ENCODE measurements at regions not wholly inside any gene's neighbourhood (a gene's known extent, or its start where the extent isn't known, plus 50 kb on each side); places are given as distances from the start of the nearest gene placed in this dataset.
"Not testable (repeated sequence)": the region's sequence is repeated elsewhere in the genome, so short reads cannot be mapped to it uniquely, and the experiment has no call there.

DNA sequence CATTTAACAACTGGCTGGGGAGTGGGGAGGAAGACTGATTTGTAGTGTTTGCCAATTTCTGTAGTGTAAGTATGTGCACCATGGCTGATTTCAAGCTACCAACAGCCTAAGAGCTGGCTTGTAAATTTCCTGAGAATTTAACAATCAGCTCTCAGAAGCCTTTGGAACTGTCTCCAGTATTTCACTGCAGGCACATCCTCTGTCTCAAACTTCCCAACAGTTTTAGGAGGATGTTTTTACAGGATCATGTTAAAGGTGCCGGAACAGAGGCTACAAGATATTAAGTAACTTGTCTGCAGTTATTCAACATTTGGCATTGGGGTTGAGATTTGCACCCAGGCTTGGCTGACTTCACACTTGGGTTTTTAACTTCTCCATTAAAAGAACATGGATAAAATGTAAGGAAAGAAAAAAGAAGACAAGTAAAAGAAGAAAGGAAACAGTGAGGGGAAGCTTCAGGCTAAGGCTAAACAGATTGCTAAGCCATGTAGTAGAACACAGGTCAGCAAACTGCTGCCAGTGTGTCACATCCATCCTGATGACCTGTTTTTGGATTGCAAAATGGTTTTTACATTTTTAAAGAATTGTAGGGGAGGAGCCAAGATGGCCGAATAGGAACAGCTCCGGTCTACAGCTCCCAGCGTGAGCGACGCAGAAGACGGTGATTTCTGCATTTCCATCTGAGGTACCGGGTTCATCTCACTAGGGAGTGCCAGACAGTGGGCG, 204.8 kb upstream of the SESN3 start:
- no peak for DNase-seq (ENCODE audit: low read depth in 2 of 2)

DNA sequence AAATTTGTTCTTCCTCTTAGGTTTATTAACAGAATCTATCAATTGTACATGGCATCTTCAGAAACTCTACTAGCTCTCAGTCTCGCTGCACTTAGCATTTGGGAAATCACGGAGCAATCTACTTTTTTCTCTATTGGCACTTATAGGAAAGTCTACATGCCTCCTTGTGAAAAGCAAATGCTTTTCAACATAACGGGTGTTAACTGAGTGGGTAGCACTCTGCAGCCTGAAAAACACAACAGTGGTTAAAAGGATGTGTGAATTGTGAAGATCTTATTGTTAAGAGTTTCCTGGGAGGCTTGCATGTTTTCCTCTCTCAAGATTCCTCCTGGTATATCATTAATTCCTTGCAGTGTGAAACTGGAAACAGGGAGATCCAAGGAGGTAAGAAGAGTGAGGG, 204.2 kb upstream of the SESN3 start:
- no peak for DNase-seq (ENCODE audit: low read depth in 2 of 2)

DNA sequence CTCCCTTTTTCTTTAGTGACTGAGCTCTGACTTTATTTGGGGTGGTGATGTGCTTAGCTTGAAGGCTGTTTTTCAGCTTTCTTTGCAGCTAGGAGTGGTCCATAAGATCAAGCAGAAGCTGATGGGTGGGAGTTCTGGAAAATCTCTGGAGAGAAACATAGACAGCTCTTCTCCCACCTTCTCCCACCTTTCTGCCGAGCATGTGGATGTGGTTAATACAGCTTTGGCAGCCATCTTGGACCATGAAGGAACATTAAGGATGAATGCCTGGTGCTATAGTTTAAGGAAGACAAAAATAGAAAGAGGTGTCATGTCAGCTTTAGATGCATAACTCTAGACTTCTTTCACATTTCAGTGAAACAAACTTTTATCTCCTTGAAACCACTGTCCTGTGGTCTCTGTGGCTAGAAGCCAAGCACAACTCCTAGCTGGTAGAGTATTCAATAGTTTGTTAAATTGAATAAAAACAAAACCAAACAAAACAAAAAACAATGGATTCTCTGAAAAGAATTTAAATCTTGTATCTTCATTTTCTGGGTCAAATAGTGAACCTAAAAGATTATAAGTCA, 203.6 kb upstream of the SESN3 start:
- DNase-seq (ENCODE audit: low read depth in 2 of 2) = no peak

DNA sequence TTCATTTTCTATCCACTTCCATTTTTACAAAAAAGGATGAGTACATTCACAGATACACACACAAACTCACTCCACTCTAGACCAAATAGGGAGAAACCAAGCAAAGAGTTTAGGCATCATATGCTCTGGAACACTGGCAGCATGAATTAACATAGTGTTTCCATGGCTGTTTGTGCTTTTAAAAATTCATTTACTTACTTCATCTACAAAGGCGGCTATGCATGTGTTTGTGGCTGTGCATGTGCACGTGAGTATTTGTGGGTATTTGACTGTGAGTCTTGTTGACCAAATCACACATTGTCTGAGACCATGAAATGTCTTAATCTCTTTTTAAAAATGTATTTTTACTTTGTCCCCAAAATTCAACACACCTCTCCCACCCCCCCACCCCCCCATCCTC, 203.0 kb upstream of the SESN3 start:
- no peak for DNase-seq (ENCODE audit: low read depth in 2 of 2)

DNA sequence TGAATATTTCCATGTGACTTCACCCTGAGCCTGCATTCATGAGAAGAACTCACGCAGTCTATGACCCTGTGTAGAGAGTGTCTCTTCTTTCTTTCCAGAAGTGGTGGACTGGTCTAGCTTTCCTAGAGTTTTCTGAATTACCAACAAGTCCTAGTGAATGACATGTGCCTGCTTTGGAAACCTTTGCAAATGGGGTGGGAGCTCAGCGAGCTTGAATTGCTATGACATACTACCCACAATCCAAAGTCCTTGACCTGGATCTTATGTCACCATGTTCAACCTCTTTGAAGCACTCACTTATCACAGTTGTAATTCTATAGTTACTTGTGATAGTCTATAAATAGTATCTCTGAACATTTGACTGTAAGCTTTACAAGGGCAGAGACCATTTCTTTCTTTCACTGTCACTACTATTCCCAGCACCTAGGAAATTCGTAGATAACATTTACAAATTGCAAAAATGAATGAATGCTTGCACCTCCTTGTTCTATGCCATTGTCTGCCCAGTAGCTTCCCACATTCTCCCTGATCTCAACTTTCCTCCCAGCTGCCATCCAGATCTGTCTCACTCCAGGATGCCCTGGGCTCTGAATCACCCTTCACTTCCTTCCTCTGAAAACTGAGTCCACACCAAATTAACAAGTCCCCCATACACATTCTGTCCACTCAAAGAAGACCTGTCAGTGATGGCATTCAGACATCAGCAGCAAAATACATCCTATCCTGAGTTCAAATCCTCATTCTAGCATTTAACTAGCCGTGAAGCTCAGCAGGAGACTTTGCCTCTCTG, 201.9 kb upstream of the SESN3 start:
- DNase-seq (ENCODE audit: low read depth in 2 of 2) = no peak

DNA sequence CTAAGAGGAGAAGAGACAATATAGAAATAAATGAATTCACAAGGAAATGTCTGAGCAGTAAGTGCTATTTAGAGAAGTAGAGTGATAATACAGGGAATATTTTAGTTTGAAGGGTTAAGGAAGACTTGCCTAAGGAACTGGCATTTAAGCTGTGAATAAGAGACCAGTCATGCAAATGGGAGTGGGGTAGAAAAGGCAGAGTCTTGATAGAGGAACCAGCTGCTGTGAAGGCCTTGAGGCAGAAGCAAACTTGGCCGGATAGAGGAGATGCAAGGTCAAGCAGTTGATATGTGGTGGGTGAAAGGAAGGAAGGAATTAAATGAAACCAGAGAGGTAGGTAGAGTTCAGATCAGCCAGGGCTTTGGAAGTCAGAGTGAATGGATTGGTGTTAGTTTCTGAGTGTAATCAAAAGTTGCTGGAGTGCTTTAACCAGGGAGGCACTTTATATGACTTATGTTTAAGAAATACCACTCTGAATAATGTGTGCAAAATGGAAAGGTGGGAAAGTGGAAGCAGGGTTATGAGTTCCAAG, 198.4 kb upstream of the SESN3 start:
- DNase-seq (ENCODE audit: low read depth in 2 of 2) = no peak

DNA sequence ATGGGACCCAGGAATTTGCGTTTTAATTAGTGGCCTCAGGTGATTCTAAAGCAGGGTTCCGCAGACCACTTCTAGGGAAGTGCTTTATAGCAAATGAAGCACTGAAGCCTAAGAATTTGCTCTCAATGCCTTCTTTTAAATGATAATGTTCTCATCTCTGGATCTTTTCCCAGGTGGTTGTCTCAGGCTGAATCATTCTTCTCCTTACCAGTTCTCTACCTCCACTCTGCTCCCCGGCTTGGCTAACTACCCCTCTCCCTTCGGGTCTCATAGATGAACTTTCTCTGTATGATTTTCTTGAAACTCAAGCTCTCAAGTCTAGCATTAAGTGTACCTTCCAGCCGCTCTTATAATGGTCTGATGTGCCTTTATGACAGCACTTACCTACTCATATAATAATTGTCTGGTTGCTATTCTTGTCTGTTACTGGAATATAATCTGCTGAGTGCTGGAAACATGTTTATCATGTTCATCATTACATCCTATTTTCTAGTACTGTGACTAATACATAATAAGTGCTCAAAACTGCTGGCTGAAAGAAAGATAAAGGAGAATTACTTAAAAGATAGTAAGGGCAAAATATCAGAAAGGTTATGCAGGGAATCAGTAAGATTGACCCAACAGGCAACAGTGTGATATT, 195.9 kb upstream of the SESN3 start:
- DNase-seq (ENCODE audit: low read depth in 2 of 2) = no peak

DNA sequence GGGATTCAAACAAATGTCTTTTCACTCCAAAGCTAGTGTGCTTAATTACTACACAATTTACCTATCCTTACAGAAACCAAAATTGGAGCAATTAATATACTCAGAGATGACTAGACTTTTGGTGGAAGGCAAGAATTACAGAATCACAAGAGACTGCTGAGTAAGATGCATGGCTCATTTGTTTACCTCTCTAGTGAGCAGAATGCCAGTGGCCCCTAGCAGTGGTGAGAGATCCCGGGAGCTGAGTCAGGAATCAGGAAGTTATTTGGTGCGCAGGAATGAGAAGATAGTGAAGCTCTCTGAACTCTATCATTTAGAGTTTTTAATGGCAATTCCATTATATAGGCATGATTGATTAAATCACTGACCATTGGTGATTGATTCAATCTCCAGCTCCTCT, 188.9 kb upstream of the SESN3 start:
- DNase-seq (ENCODE audit: low read depth in 2 of 2) = no peak

DNA sequence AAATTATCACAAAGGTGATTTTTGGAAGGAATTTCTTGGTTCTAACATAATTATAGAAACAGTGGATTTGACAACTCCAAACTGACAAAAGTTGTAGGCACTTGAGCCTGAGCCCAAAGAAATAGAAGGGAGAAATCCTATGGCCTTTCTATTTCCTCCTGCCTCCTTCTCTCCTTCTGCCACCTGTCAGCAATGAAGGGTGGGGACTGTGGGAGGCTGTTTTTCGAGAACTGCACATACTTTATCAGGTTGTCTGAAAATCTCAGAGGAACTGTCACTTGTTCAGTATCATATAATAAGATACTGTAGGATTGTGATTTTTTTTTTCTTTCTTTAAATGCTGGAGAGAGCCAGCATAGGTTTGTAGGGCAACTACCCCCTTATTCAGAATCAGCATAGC, 187.9 kb upstream of the SESN3 start:
- DNase-seq (ENCODE audit: low read depth in 2 of 2) = no peak

DNA sequence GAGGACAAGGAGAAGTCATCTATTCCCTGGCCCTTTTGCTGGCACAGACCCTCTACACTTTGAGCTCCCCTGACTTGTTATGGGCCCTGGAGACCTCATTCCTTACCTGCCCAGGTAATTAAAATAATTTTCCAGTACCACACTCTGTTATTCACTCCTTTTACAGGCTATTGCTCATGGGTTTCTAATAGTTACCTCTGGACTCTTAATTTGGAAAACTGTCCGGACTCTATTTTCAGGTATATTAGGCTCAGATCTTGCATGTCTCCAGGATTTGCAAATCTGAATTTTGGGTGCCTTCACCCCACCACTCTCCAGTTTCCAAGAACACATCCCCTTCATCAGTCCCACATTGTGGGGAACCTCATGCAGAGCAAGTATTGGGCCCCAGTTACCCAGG, 186.8 kb upstream of the SESN3 start:
- DNase-seq (ENCODE audit: low read depth in 2 of 2) = no peak

DNA sequence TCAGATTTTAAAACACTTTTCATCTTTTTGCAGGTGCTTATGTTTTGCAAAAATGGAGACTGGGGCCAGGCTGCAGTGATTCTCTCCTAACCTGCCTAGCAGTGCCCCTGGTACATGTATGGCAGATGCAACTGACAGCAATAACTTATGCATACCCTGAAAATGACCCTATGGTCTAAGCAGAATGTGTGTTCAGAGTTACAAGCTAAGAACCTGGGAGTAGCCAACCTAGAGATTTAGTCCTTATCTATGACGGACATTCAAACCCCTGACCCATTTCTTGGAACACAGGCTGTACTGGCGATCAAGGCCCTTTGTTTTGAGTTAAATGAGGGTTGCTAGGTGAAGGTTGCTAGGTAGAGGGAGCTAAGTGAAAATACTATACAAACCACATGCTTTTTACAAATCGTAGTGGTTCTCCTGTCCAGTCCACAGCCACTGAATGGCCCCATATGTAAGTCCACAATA, 184.9 kb upstream of the SESN3 start:
- DNase-seq (ENCODE audit: low read depth in 2 of 2) = no peak

DNA sequence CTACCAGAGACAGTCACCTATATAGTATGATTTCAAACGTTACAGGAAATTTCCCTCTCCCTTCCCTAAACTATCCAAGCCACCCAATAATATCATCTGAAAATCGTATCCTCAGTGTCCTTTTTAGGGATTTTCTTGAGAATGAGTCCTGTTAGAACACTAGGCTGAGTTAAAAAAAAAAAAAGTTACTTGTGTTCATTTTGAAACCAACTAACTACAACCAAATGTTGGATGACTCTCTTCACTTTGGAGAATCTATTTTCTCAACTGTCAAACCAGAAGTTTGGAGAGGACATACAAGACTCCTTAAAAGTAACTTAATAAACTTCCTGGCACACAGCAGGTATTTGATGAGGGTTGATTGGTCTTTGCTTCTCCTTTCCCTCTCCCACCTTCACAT, 183.2 kb upstream of the SESN3 start:
- no peak for DNase-seq (ENCODE audit: low read depth in 2 of 2)

DNA sequence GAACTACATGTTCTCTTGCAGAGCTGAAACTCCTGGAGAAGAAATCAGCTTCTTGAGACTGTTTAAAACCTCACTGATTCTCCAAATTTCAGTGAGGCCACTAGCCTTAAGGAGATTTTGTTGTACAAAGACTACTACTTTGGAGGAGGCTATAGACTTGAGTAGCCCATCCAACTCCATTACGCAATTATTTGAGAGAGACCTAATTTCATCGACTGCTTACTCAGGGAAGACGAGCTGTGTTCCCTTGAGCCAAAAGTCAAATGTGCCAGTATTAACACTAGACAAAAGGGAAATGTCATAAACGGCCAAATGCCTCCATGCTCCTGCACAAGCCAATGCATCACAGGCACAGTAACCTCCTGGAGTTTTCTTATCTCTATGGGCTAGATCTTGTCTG, 182.8 kb upstream of the SESN3 start:
- DNase-seq (ENCODE audit: low read depth in 2 of 2) = no peak

DNA sequence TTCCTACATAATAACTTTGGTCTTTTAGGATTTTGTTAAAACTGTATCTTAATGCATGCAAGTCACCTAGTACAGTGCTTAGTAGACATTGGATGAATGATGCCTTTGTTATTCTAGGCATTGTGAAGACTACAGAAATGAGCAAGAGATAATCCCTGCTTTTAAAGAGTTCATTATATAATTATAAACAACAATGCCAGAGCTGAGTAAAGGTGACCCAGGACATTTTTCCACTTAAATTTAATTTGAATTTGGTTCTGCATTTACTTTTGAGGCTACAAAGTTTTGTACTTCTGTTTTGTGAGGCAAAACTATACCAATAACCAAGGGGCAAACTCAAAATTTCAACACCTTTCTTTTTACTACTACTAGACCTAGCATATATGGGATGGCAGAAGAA, 182.0 kb upstream of the SESN3 start:
- DNase-seq (ENCODE audit: low read depth in 2 of 2) = no peak

DNA sequence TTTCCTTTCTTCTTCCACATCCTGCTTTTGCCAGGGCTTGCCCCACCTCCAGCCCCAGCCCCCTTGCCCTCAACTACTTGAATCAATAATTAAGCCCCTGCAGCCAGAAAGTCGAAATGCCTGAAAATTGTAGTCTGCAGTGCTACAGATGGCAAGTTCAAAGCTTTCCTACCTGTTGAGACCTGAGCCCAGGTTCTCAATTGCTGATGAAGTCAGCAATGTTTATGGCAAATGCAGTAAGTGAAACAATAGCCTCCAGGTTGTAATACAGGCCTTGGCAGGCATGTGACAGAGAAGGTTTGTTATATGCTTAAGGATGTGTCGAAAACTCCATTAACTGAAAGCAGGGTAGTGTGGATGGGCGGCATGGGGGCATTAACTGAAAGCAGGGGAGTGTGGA, 181.1 kb upstream of the SESN3 start:
- DNase-seq (ENCODE audit: low read depth in 2 of 2) = no peak

DNA sequence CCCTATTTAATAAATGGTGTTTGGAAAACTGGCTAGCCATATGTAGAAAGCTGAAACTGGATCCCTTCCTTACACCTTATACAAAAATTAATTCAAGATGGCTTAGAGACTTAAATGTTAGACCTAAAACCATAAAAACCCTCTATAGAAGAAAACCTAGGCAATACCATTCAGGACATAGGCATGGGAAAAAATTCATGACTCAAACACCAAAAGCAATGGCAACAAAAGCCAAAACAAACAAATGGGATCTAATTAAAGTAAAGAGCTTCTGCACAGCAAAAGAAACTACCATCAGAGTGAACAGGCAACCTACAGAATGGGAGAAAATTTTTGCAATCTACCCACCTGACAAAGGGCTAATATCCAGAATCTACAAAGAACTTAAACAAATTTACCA, 179.7 kb upstream of the SESN3 start:
- not testable (repeated sequence) for DNase-seq (ENCODE audit: low read depth in 2 of 2)

DNA sequence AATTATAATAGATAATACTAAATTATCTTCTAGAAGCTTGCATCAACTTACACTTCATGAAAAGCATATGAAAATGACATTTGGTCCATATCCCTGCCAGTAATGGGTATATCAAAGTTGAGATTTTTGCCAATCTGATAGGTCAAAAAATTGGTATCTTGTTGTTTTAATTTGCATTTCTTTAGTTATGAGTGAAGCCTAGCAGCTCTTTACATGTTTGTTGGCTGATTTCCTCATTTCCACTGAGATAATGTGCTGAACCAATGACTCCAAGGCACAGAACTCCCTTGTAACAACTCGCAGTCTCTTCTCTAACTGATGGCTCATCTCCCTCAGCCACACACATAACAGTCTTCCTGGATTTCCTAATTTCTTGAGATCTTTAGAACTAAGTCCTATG, 175.3 kb upstream of the SESN3 start:
- no peak for DNase-seq (ENCODE audit: low read depth in 2 of 2)

DNA sequence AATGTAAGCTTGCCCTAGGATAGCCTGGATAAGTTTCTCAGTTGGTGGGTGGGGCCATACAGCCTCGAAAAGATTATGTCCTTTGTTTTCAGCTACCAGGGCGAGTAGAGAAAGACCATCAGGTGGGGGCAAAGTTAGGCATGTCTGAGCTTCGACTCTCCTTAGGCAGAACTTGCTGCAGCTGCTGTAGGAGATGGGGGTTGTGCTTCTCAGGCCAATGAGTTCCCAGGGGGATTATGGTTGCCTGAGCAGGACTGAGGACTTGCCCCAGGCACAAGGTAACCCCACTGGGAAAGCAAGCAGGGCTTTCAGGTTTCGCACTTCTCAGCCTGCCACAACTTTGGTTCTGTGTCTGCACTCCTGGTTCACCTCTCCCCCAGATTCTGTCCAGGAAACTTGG, 173.4 kb upstream of the SESN3 start:
- no peak for DNase-seq (ENCODE audit: low read depth in 2 of 2)

DNA sequence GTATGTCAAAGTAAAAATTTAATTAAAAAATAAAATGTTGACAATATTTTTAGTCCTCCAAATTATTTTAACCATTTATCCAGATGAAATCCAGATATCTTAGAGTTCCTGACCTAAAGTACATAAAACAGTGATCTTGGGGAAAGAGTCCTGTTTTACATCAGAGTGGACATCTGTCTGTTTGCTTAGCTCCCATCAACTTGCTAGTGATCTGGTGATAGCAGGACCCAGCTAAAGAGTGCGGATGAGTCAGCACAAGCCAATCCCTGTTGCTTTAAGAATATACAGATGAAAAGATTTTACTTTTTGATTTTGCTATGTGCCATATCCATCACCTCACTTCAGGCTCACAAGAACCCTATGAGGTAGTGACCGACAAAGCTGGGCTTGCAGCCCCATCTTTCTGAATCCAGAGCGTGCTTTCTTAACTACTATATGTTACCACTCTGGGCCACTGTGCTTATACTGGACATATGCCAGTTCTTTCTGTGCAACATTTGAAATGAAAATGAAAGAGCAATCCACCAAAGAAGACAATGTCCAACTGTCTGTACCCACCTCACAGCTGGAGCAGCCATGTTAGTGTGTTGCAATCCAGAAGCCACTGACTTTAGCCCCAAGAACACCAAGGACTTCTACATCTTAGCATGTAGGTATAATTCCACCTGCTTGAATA, 167.6 kb upstream of the SESN3 start:
- DNase-seq (ENCODE audit: low read depth in 2 of 2) = no peak

DNA sequence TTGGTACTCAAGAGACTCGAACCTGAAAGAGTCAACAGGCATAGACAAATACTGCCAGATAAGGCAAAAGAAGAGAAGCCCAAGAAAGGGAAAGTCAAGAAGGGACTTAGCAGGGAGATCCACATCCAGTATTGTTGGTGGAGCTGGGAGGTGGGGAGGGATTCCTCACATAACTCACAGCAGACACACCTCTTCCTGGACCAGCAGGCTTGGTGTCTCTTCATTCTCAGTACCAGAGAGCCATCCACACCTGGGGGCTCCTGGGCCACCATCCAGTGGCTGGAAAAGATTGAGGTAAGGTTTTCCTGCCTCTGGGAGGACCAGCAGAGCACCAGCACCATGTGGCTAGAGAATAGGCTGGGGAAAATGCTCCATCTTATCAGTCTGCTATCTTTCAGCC, 161.6 kb upstream of the SESN3 start:
- no peak for DNase-seq (ENCODE audit: low read depth in 2 of 2)

DNA sequence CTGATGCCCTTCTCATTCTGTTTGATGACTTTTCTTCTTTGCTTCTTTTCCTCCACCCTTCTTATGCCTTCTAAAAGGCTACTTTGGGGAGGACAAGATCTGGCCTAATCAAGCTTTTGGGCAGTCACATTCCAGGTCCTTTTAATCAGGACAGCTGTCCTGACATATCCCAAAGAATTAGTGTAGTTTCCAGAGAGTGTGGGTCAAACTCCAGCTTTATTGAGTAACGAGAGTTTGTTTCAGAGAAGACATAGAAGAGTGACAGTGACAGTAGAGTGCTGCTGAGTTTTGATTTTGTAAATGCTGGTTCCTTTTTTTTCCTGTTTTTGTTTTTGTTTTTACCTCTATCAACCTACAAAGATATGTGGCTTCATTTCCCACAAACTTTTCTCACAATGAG, 158.4 kb upstream of the SESN3 start:
- no peak for DNase-seq (ENCODE audit: low read depth in 2 of 2)

DNA sequence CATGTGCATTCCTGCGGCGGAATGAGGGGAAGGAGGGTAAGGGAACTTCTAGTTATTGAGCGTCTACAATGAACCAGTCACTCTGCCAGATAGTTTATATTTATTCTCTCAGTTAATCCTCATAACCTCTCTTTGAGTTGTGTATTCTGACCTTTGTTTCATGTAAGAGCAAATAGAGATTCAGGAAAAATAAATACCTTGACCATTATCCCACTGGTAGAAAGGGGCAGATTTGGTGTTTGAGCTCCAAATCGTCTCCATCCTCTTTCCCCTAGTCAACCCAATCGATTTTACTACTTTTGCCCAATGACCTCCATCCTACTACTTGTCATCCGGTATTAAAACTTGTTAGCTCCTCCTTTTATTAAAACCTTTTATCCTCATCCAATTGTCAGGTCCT, 157.1 kb upstream of the SESN3 start:
- no peak for DNase-seq (ENCODE audit: low read depth in 2 of 2)

All from stimulated activated CD8-positive, alpha-beta memory T cell treated with anti-CD3 and anti-CD28 coated beads, Interleukin-2, amount 100 ng/mL, for 1 hour (primary cell).